Heart left ventricle (tissue), 16 donors: ENCODE measurements at regions not wholly inside any gene's neighbourhood (a gene's known extent, or its start where the extent isn't known, plus 50 kb on each side); places are given as distances from the start of the nearest gene placed in this dataset.

Experiments
- ATAC-seq, 4 donors: fragments of 200-7000 bp; cut with Tn5 transposase; one replicate each; pipeline ENCODE4 v1.9.1; 2020 to 2022; ENCODE audit warnings: moderate library complexity in 4 of 4, mild to moderate bottlenecking in 3 of 4, moderate number of reproducible peaks in 1 of 4
- DNase-seq, 5 donors: peaks; one replicate each; pipeline ENCODE4 v3.0.0-alpha.2; 2020
- H3K27ac ChIP-seq, 12 donors: fragments of 200-600 bp; sonication (generic) in 4 of 12; one replicate each; pipeline versions ENCODE4 v1.5.0 to v1.8.0; 2016 to 2022; ENCODE audit warnings: mild to moderate bottlenecking in 2 of 12
- H3K27me3 ChIP-seq, 9 donors: fragments of 200-600 bp; sonication (generic) in 2 of 9; one replicate each; pipeline versions ENCODE4 v1.5.1 to v1.8.0; 2016 to 2022; ENCODE audit warnings: mild to moderate bottlenecking in 3 of 9
- H3K36me3 ChIP-seq, 9 donors: fragments of 200-600 bp; sonication (generic) in 2 of 9; one replicate each; pipeline versions ENCODE4 v1.5.0 to v1.8.0; 2018 to 2022; ENCODE audit warnings: mild to moderate bottlenecking in 2 of 9
- H3K4me1 ChIP-seq, 12 donors: fragments of 200-600 bp; sonication (generic) in 4 of 12; one replicate each; pipeline versions ENCODE4 v1.5.0 to v1.8.0; 2016 to 2022; ENCODE audit warnings: mild to moderate bottlenecking in 3 of 12
- H3K4me3 ChIP-seq, 12 donors: fragments of 200-600 bp; sonication (generic) in 4 of 12; one replicate each; pipeline versions ENCODE4 v1.5.0 to v1.8.0; 2017 to 2022; ENCODE audit warnings: mild to moderate bottlenecking in 9 of 12, moderate library complexity in 4 of 12
- H3K9me3 ChIP-seq, 12 donors: fragments of 200-600 bp; sonication (generic) in 4 of 12; one replicate each; pipeline versions ENCODE4 v1.5.0 to v1.8.0; 2016 to 2022; ENCODE audit warnings: mild to moderate bottlenecking in 1 of 12
- POLR2A ChIP-seq, 2 donors: fragments of 450-650 bp; IDR thresholded peaks; one replicate each; pipeline ENCODE4 v1.6.1; 2017; ENCODE audit warnings: antibody characterized with exemption in 2 of 2, mild to moderate bottlenecking in 2 of 2, moderate library complexity in 2 of 2
- WGBS, 4 donors: extraction: QIAGEN DNeasy Blood & Tissue Kit in 2 of 4; methylation state at CpG; one replicate each; pipeline versions ENCODE4 v1.1.5 to v1.1.7; 2013 to 2018; 5-methylcytosine and 5-hydroxymethylcytosine counted together
- intact Hi-C, 10 donors: fragments of 100-400 bp; cut with DNase I; formaldehyde crosslinking; loops; one replicate each; pipeline versions ENCODE4 v1.11.1 to v1.14.2; 2022
- TF ChIP-seq, protein P1 (sequence below), 12 donors: fragments of 200-600 bp; sonication (generic) in 4 of 12; IDR thresholded peaks; one replicate each; pipeline versions ENCODE4 v1.5.0 to v1.8.0; 2018 to 2022; ENCODE audit warnings: antibody characterized with exemption in 12 of 12, mild to moderate bottlenecking in 5 of 12
- donor health status: ischemic (EF 13 %, LVEDD 7.1; RV severe dilation, severe dysfunction).
- donor health status: healthy with polysubstance abuse.
- donor health status: DM: no; HTN: yes; CAD: no.
- donor health status: DM: no; HTN: no; CAD: no.
- donor health status: ischemic (EF 25% LVEDD 6.9; RV normal size, moderate dysfunction).
- donor health status: ischemic (EF 25% LVEDD 5.7; RV mildly dilated, moderate dysfunction).
- donor health status: healthy.
- donor health status: DM: yes; HTN: yes; CAD: no.
- donor health status: ischemic (EF 35%, LVEDD 5.7; RV mildly dilated, moderate dysfunction).
- donor health status: nonischemic (EF 11% LVEDD 7.7; RV severe dilation, severe dysfunction).
- donor health status: DM: yes; HTN: yes; CAD: no.
- donor health status: PGD.
- donor health status: ischemic (EF 29% LVEDD 5.4; RV normal size, mild dysfunction).
- donor health status: nonischemic (EF 23%, LVEDD 6.1; RV moderate dilation, normal function).

- Histone ChIP-seq H3K36me3 (no peaks in the 10 kb centered on the region), H3K4me1 (no peaks in the 10 kb centered on the region), H3K4me3 (no peak overlapping the region), H3K9me3 (peaks cover 0 to 7% (median 0%) of the 10 kb centered on the region in 12 donors), H3K27ac (no peak overlapping the region), H3K27me3 (no peaks in the 10 kb centered on the region)
- 67 to 74% (median 68%) methylated on average over 7 of the region's 7 CpGs for WGBS, 4 donors
- ATAC-seq (no peak), DNase-seq (no peak)
- intact Hi-C loops: no loop called here
- no peak for TF ChIP-seq POLR2A (IDR thresholded peaks at IDR 0.05)
- TF ChIP-seq, protein P1, sequence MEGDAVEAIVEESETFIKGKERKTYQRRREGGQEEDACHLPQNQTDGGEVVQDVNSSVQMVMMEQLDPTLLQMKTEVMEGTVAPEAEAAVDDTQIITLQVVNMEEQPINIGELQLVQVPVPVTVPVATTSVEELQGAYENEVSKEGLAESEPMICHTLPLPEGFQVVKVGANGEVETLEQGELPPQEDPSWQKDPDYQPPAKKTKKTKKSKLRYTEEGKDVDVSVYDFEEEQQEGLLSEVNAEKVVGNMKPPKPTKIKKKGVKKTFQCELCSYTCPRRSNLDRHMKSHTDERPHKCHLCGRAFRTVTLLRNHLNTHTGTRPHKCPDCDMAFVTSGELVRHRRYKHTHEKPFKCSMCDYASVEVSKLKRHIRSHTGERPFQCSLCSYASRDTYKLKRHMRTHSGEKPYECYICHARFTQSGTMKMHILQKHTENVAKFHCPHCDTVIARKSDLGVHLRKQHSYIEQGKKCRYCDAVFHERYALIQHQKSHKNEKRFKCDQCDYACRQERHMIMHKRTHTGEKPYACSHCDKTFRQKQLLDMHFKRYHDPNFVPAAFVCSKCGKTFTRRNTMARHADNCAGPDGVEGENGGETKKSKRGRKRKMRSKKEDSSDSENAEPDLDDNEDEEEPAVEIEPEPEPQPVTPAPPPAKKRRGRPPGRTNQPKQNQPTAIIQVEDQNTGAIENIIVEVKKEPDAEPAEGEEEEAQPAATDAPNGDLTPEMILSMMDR (IDR thresholded peaks at IDR 0.05): no peak
These were observed 491.1 kb upstream of the EYS start for GRCh38 chr6:66198062-66198624.

GRCh38 chr6:66190858-66191257 lies 483.8 kb upstream of the EYS start:
- intact Hi-C loops: no loop called here
- Histone ChIP-seq H3K9me3 (peaks cover 0 to 4% (median 0%) of the 10 kb centered on the region in 12 donors), H3K4me3 (no peak overlapping the region), H3K36me3 (no peaks in the 10 kb centered on the region), H3K4me1 (no peaks in the 10 kb centered on the region), H3K27me3 (no peaks in the 10 kb centered on the region), H3K27ac (no peak overlapping the region)
- WGBS, 4 donors: 68 to 81% (median 76%) methylated on average over 5 of the region's 5 CpGs
- ATAC-seq: no peak
- no peak for DNase-seq
- TF ChIP-seq, protein P1 (IDR thresholded peaks at IDR 0.05): no peak
- no peak for TF ChIP-seq POLR2A (IDR thresholded peaks at IDR 0.05)

DNA sequence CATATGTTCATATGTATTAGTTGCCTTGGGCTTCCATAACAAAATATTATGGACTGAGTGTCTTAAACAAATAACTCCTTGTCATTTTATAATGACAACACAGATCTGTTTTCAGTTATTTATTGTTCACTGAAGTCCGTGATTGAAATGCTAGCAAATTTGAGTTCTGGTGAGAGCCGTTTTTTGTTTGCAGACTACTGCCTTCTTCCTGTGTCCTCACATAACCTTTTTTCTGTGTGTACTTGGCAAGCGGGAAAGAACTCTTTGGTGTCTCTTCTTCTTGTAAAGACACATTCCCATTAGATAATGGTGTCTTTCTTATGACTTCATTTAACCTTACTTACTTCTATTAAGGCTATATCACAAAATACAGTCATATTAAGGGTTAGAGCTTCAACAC lies 482.9 kb upstream of the EYS start:
- Histone ChIP-seq H3K4me1 (no peaks in the 10 kb centered on the region), H3K27ac (no peak overlapping the region), H3K36me3 (no peaks in the 10 kb centered on the region), H3K9me3 (peaks cover 0 to 4% (median 0%) of the 10 kb centered on the region in 12 donors), H3K4me3 (no peak overlapping the region), H3K27me3 (no peaks in the 10 kb centered on the region)
- no peak for TF ChIP-seq POLR2A (IDR thresholded peaks at IDR 0.05)
- TF ChIP-seq, protein P1 (IDR thresholded peaks at IDR 0.05): no peak
- DNase-seq (no peak), ATAC-seq (no peak)
- WGBS, 4 donors: 56 to 71% (median 59%) methylated on average over 3 of the region's 3 CpGs
- intact Hi-C loops: no loop called here

DNA sequence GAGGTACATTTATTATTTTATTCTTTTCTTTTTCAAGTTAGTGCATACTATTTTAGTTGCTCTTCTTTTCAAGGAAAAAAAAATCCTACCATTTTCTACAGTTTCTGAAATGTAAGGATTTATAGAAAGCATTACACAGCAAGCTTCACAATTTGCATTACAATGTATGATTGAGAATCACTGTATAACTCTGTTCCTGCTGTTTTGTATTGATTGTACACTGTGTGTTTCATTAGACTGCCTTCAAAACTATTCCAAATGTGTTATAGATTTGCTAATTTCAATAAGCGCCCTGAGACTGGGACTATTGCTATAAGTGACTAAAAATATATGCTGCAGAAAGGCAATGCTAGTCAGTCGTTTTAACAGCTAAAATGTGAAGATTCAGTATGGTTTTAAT lies 479.7 kb upstream of the EYS start:
- no peaks in the 10 kb centered on the region for H3K27me3 ChIP-seq
- ATAC-seq: no peak
- H3K4me1 ChIP-seq: no peaks in the 10 kb centered on the region
- H3K9me3 ChIP-seq: peaks cover 0 to 4% (median 0%) of the 10 kb centered on the region in 12 donors
- no peak for TF ChIP-seq POLR2A (IDR thresholded peaks at IDR 0.05)
- TF ChIP-seq, protein P1 (IDR thresholded peaks at IDR 0.05): no peak
- no peak overlapping the region for H3K27ac ChIP-seq
- no peak overlapping the region for H3K4me3 ChIP-seq
- 54 to 74% (median 67%) methylated on average over 2 of the region's 2 CpGs for WGBS, 4 donors
- intact Hi-C loops: no loop called here
- DNase-seq: no peak
- no peaks in the 10 kb centered on the region for H3K36me3 ChIP-seq
